ENCODE measurements at regions not wholly inside any gene's neighbourhood (a gene's known extent, or its start where the extent isn't known, plus 50 kb on each side); places are given as distances from the start of the nearest gene placed in this dataset.

- DNase-seq (ENCODE audit: low spot score): no peak
Measured at GRCh38 chr7:22586786-22587140, 86.8 kb upstream of the STEAP1B start.

- no peak for DNase-seq (ENCODE audit: low spot score)
Measured at GRCh38 chr7:22586101-22586785, 86.3 kb upstream of the STEAP1B start.

GRCh38 chr7:22584179-22584578, 84.2 kb upstream of the STEAP1B start:
- no peak for DNase-seq (ENCODE audit: low spot score)

- DNase-seq (ENCODE audit: low spot score): peak; percentile 10
Measured at GRCh38 chr7:22582863-22583622, 83.1 kb upstream of the STEAP1B start.

- no peak for DNase-seq (ENCODE audit: low spot score)
Measured at GRCh38 chr7:22581099-22581498, 81.1 kb upstream of the STEAP1B start.

- no peak for DNase-seq (ENCODE audit: low spot score)
Measured at GRCh38 chr7:22579961-22580360, 80.0 kb upstream of the STEAP1B start.

GRCh38 chr7:22578007-22578733, 78.2 kb upstream of the STEAP1B start:
- DNase-seq (ENCODE audit: low spot score): no peak

- DNase-seq (ENCODE audit: low spot score): no peak
Measured at GRCh38 chr7:22577470-22578001, 77.5 kb upstream of the STEAP1B start.

- no peak for DNase-seq (ENCODE audit: low spot score)
Measured at GRCh38 chr7:22576612-22577469, 76.9 kb upstream of the STEAP1B start.

- no peak for DNase-seq (ENCODE audit: low spot score)
Measured at GRCh38 chr7:22574754-22575520, 74.9 kb upstream of the STEAP1B start.

- DNase-seq (ENCODE audit: low spot score): no peak
Measured at GRCh38 chr7:22572937-22573336, 72.9 kb upstream of the STEAP1B start.

- DNase-seq (ENCODE audit: low spot score): no peak
Measured at GRCh38 chr7:22572292-22572691, 72.3 kb upstream of the STEAP1B start.

- DNase-seq (ENCODE audit: low spot score): no peak
Measured at GRCh38 chr7:22571766-22572165, 71.8 kb upstream of the STEAP1B start.

- no peak for DNase-seq (ENCODE audit: low spot score)
Measured at GRCh38 chr7:22569586-22570321, 69.8 kb upstream of the STEAP1B start.

GRCh38 chr7:22566592-22566991, 66.6 kb upstream of the STEAP1B start:
- no peak for DNase-seq (ENCODE audit: low spot score)

- no peak for DNase-seq (ENCODE audit: low spot score)
Measured at GRCh38 chr7:22566176-22566575, 66.2 kb upstream of the STEAP1B start.

- DNase-seq (ENCODE audit: low spot score): no peak
Measured at GRCh38 chr7:22565315-22565811, 65.4 kb upstream of the STEAP1B start.

GRCh38 chr7:22564511-22565045, 64.6 kb upstream of the STEAP1B start:
- no peak for DNase-seq (ENCODE audit: low spot score)

GRCh38 chr7:22563621-22564241, 63.7 kb upstream of the STEAP1B start:
- DNase-seq (ENCODE audit: low spot score): no peak

Measured in cerebellar cortex (tissue), 1 donor.